ENCODE measurements at regions not wholly inside any gene's neighbourhood (a gene's known extent, or its start where the extent isn't known, plus 50 kb on each side); places are given as distances from the start of the nearest gene placed in this dataset.

DNA sequence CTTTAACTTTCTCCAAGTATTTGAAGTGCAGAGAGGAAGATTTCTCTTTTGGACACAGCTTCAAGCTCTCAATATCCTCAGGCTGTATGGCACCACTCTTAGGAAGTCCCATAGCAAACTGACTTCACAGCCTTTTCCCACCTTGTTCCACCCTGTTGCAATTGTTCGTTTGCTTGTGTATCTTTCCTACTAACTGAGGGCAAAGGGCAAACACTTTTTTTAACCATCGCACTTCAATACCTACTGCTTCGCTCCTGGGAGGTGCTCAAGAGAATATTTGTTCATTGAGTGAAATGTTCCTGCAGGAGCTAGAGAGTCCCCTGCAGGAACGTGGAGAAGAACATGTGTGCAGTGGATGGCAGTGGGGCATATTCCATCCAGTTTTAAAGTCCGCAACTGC is 638.6 kb downstream of the BCOR start:
- DNase-seq (ENCODE audit: extremely low read depth, low read depth): no peak
- TF ChIP-seq, protein P1, sequence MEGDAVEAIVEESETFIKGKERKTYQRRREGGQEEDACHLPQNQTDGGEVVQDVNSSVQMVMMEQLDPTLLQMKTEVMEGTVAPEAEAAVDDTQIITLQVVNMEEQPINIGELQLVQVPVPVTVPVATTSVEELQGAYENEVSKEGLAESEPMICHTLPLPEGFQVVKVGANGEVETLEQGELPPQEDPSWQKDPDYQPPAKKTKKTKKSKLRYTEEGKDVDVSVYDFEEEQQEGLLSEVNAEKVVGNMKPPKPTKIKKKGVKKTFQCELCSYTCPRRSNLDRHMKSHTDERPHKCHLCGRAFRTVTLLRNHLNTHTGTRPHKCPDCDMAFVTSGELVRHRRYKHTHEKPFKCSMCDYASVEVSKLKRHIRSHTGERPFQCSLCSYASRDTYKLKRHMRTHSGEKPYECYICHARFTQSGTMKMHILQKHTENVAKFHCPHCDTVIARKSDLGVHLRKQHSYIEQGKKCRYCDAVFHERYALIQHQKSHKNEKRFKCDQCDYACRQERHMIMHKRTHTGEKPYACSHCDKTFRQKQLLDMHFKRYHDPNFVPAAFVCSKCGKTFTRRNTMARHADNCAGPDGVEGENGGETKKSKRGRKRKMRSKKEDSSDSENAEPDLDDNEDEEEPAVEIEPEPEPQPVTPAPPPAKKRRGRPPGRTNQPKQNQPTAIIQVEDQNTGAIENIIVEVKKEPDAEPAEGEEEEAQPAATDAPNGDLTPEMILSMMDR (IDR thresholded peaks at IDR 0.05; ENCODE audit: low read depth, low read length): no peak

- TF ChIP-seq, protein P1 (IDR thresholded peaks at IDR 0.05; ENCODE audit: low read depth, low read length): no peak
- no peak for DNase-seq (ENCODE audit: extremely low read depth, low read depth)
These were observed 637.8 kb downstream of the BCOR start for GRCh38 chrX:39459952-39460351.

DNA sequence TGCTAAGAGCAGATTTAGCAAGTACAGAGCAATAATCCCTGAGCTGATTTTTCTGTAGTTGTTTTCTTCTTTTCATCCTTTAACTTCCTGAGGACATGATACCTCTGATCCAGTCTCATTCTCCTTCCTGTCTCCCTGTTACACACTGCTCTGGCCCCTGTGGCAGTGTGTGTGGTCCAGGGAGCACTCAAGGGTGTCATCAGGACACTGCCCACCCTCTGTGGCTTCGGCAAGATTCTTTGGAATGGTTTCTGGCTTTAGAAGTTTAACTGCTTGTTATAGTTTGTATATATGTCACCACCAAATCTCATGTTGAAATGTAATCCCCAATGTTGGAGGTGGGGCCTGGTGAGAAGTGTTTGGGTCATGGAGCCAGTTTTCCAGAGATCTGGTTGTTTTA is 637.3 kb downstream of the BCOR start:
- no peak for DNase-seq (ENCODE audit: extremely low read depth, low read depth)
- TF ChIP-seq, protein P1 (IDR thresholded peaks at IDR 0.05; ENCODE audit: low read depth, low read length): no peak

DNA sequence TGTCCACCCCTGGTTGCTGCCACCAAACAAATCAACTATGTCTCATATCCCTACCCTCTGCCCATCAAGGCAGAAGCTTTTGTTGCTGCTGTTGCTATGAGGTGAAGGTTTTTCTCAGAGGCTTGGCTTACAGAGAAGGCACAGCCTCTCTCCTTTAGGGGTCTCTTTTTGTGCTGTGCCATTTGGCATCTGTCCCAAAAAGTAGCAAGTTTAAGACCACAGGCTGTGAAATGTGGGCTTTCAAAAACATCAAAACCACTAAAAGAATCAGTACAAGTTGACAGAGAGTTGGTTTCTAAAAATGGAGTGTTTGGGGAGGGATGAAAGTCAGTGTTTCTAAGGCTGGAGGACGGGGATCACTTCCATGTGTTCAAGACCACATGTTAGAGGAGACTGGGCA is 634.9 kb downstream of the BCOR start:
- TF ChIP-seq, protein P1 (IDR thresholded peaks at IDR 0.05; ENCODE audit: low read depth, low read length): no peak
- DNase-seq (ENCODE audit: extremely low read depth, low read depth): no peak

GRCh38 chrX:39464253-39464652 is 633.5 kb downstream of the BCOR start:
- TF ChIP-seq, protein P1 (IDR thresholded peaks at IDR 0.05; ENCODE audit: low read depth, low read length): no peak
- DNase-seq (ENCODE audit: extremely low read depth, low read depth): no peak

- no peak for DNase-seq (ENCODE audit: extremely low read depth, low read depth)
- TF ChIP-seq, protein P1 (IDR thresholded peaks at IDR 0.05; ENCODE audit: low read depth, low read length): no peak
These were observed 632.3 kb downstream of the BCOR start for GRCh38 chrX:39465467-39465866.

DNA sequence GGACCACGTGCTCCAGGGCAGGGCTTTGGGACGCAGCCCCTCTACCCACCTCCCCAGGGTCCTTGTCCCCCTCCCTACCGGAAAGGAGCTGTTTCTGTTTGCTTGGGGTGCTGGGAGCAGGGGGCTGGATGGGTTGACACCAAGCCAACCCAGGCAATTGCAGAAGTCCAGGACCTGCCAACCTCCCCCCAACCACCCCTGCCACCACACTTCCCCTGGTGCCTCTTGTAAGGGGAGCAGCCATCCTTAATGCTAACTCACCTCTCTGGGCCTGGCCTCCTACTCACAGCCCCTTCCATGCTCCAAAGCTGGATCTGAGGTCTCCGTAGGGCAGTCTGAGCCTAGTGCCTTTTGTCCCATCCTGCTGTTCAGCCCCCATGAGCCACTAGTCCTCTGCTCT is 631.9 kb downstream of the BCOR start:
- TF ChIP-seq, protein P1 (IDR thresholded peaks at IDR 0.05; ENCODE audit: low read depth, low read length): no peak
- DNase-seq (ENCODE audit: extremely low read depth, low read depth): no peak

All from AG09319 (cell line).